ENCODE measurements at regions not wholly inside any gene's neighbourhood (a gene's known extent, or its start where the extent isn't known, plus 50 kb on each side); places are given as distances from the start of the nearest gene placed in this dataset.

DNA sequence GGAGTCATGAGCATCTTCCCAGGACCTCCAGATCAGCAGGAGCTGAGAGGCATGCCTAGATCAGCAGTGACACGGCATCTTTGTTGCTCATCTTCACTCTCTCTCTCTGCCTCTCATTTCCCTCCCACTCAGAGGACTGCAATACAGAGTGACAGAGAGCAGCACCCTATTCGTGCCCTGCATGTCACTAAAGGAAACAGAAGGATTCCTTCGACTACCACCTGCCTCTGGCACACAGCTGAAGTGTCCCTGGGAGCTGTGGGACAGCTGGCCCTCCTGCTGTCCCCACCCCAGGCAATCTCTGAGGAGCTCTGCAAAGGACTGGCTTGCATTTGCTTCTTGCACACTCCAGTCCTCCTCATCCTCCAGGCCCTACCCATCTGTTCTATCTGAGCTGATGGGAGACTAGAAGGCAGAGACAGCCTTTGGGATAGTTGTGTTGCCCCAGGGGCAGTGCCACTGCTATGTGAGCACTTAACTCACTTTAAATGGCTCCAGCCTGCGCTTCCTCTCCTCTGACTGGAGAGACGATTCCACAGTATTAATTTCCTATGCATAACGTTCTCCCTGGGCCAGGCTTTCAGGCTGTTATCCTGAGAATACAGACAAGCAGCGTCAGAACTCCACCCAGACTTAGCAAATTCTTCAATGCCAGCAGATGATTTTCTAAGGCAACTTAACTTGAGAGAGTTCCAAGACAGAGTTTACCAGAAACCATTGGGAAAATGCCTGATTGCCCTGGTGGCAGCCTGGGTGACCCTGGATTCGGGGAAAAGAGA, 167.6 kb upstream of the MAP1B start:
- DNase-seq (ENCODE audit: extremely low read depth, low read depth, low spot score): no peak

DNA sequence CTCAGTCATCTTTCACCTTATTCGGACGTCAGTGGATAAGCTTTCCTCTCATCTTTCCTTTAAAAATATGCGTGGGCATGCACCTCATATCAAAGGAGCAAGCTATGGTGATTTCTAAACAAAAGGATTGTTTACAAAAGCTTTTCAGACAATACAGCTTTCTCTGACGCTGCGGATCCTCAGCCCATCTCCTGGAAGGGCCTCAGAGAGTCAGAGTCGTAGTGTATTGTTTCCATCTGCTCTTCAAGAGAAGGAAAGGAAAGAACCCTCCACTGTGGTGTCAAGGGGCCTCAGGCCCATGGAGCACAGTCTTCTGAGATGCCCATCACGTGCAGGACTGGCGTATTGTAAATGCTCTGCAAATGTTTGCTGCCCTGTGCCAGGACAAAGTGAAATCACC, 163.4 kb upstream of the MAP1B start:
- no peak for DNase-seq (ENCODE audit: extremely low read depth, low read depth, low spot score)

GRCh38 chr5:71945436-71945835, 161.8 kb upstream of the MAP1B start:
- DNase-seq (ENCODE audit: extremely low read depth, low read depth, low spot score): no peak

DNA sequence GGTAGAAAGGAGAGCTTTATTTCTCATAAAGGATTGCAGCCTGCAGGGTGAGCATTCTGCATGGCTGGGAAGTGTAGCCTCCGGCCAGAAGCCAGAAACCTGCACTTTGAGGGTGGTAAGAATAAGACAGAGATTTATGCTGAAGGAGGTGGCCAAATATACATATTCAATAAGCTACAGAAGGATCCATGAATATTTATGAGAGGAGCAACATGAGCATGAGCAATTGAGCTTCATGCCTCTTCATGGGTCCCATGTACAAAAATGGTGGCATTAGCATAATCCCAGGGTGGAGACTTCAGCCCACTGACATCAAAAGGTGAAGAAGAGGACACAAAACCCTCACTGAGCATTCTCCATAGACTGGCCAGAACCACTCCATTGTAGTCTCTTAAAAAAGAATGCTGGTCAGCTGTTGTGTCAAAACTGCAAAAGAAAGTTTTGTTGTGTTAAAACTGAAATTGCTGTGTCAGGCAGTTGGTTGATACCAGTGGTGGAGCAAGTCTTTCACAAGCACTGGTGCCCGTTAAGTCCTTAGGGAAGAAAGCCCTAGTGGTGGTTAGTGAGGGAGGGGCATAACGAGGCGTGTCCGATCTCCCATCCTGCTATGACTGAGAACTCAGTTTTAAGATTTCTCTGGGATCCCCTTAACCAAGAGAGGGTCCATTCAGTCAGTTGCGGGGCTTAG, 160.8 kb upstream of the MAP1B start:
- DNase-seq (ENCODE audit: extremely low read depth, low read depth, low spot score): no peak

DNA sequence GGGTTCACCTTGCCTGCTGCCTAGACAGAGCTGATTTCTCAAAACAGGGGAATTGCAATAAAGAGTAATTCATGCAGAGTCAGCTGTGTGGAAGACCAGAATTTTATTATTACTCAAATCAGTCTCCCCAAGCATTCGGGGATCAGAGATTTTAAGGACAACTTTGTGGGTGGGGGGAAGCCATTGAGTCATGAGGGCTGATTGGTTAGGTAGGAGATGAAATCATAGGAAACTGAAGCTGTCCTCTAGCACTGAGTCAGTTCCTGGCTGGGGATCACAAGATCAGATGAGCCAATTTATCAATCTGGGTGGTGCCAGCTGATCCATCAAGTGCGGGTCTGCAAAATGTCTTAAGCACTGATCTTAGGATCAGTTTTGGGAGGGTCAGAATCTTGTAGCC, 159.1 kb upstream of the MAP1B start:
- DNase-seq (ENCODE audit: extremely low read depth, low read depth, low spot score): no peak

GRCh38 chr5:71949772-71950171, 157.5 kb upstream of the MAP1B start:
- no peak for DNase-seq (ENCODE audit: extremely low read depth, low read depth, low spot score)

DNA sequence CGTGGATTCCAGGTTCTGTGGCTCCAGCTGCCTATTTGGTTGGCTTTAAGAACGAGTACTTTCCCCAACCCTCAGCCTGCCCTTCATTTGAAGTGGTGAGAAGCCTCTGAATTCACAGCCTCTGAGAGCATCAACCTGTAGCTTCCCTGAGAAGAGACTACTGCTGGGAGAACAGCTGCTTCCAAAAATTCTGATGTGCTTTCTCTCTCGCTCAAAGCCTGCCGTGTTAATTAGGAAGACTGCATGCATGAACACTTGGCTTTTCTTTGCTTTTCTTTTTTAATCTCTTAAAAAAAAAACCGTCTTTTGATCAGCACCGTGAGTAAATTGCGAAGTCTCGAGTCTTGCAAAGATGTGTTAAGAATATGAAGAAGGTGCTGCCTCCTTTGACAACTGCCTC, 153.4 kb upstream of the MAP1B start:
- DNase-seq (ENCODE audit: extremely low read depth, low read depth, low spot score): no peak

DNA sequence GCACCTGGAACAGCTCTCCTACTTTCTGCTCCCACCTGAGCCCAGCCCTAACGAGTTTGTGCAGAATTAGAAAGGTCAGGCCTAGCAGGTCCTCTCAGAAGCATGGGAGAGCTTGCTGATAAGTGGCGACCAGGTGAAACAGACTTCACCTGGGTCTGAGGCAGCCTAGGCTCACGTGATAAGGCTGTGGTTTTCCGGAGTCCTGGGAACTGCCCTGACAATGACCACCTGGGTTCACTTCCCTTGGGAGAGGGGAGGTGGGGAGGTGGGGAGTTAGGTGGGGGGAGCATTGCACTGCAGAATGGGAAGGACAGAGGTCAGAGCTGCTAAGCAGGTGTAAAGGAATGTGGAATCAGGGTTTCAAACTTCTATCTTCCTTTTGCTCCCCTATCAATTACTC, 152.9 kb upstream of the MAP1B start:
- DNase-seq (ENCODE audit: extremely low read depth, low read depth, low spot score): no peak

DNA sequence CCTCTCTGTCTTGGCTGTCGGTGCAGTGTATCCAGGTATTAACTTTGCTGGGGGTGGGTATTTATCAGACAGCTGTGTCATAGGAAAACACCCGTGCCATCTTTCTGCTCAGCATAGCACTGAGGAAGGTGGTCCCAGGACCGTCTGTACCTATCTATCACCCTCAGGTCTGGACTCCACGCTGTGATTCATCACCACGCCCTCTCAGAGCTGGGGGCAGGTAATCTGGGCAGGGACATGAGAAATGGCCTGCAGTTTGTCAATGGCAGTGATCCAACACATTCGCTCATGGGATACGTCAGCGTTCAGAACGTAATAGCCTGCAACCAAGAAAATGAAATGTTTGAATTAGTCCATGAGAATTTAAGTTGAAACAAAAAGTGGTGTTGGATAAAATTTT, 151.6 kb upstream of the MAP1B start:
- no peak for DNase-seq (ENCODE audit: extremely low read depth, low read depth, low spot score)

- DNase-seq (ENCODE audit: extremely low read depth, low read depth, low spot score): no peak
Measured at GRCh38 chr5:71957292-71957898, 149.9 kb upstream of the MAP1B start.

DNA sequence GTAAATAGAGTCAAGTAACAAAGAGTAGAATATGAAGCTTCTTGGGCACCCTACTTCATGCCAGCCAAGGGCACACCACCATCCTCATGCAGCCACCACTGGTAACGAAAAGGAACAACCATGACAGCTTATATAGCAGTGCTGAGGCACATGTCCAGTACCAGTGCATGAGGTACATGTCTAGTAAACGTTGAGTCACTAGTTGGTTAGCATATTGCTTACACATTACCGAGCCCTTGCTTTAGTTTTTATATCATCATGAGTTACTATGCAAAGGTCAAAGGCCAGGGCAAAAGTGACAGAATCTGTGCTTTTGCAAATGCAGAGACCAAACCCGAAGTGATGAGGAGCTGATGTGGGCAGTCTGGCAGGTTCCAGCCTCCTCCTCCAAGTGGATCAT, 147.1 kb upstream of the MAP1B start:
- DNase-seq (ENCODE audit: extremely low read depth, low read depth, low spot score): no peak

- DNase-seq (ENCODE audit: extremely low read depth, low read depth, low spot score): no peak
Measured at GRCh38 chr5:71961786-71962185, 145.5 kb upstream of the MAP1B start.

DNA sequence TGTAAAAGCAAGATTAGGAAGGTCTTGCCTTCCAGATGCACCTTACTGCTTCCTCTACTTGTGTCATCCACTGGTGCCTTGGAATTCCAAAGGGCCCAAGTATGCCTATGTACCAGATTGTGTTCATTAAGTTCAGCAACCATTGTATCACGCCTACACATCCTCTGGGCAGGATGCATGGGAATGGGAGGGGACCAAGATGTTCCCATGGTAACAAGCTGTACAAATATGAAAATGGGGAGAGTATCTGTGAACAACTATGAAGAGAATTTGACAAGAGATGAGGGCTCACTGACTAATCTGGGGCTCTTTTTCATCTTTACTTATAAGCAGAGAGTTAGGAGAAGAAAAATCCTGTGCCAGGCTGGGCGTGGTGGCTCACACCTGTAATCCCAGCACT, 137.8 kb upstream of the MAP1B start:
- DNase-seq (ENCODE audit: extremely low read depth, low read depth, low spot score): no peak

GRCh38 chr5:71971862-71972261, 135.4 kb upstream of the MAP1B start:
- no peak for DNase-seq (ENCODE audit: extremely low read depth, low read depth, low spot score)

GRCh38 chr5:71972777-71973473, 134.3 kb upstream of the MAP1B start:
- no peak for DNase-seq (ENCODE audit: extremely low read depth, low read depth, low spot score)

GRCh38 chr5:71973563-71973962, 133.7 kb upstream of the MAP1B start:
- DNase-seq (ENCODE audit: extremely low read depth, low read depth, low spot score): no peak

GRCh38 chr5:71974165-71974564, 133.1 kb upstream of the MAP1B start:
- DNase-seq (ENCODE audit: extremely low read depth, low read depth, low spot score): no peak

- DNase-seq (ENCODE audit: extremely low read depth, low read depth, low spot score): no peak
Measured at GRCh38 chr5:71974622-71975021, 132.7 kb upstream of the MAP1B start.

- DNase-seq (ENCODE audit: extremely low read depth, low read depth, low spot score): no peak
Measured at GRCh38 chr5:71976449-71976848, 130.8 kb upstream of the MAP1B start.

GRCh38 chr5:71977311-71977710, 130.0 kb upstream of the MAP1B start:
- no peak for DNase-seq (ENCODE audit: extremely low read depth, low read depth, low spot score)

DNA sequence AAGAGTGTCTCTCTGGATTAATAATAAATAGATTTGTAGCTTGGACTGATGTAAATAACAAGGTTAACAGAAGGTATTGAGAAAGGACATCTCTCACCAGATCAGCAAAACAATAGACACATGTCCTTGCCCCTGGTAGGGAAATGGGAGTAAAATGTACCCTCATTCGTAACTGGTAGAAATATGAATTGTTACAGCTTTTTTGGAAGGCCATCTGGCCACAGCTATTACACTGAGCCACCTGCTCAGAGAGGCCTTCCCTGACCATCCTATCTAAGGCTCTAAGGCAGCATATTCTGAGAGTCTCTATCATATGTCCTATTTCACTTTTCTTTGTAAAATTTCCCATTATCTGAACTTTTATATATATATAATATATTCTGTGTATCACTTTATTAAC, 129.1 kb upstream of the MAP1B start:
- no peak for DNase-seq (ENCODE audit: extremely low read depth, low read depth, low spot score)

All from glomerular endothelial cell (primary cell).